EL (cell line): ENCODE measurements at regions not wholly inside any gene's neighbourhood (a gene's known extent, or its start where the extent isn't known, plus 50 kb on each side); places are given as distances from the start of the nearest gene placed in this dataset.
A peak's percentile ranks its signal among the peaks of the same experiment; 100 is the strongest.

Source experiments
- DNase-seq: peaks from one replicate; pipeline ENCODE4 v3.0.0-alpha.2; 2016

- no peak for DNase-seq
Measured at GRCh38 chr10:91149550-91149949, 70.9 kb upstream of the PCGF5 start.

DNA sequence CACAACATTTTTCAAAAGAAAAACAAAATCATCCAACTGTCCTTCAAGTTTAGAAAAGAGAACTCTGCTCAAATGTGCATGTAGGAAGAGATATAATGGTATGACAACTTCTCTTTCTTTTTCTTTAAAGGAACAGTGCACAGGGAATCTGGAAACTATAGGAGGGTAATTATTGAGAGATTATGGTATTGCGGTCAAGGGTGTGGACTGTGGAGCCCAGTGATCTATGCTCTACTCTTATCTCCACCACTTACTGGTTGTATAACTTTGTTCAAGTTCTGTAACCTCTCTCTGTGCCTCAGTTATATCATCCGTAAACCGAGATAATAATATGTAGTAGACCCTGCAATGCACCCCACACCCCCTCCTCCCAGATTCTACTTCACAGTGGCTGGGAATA is 69.8 kb upstream of the PCGF5 start:
- DNase-seq: no peak

DNA sequence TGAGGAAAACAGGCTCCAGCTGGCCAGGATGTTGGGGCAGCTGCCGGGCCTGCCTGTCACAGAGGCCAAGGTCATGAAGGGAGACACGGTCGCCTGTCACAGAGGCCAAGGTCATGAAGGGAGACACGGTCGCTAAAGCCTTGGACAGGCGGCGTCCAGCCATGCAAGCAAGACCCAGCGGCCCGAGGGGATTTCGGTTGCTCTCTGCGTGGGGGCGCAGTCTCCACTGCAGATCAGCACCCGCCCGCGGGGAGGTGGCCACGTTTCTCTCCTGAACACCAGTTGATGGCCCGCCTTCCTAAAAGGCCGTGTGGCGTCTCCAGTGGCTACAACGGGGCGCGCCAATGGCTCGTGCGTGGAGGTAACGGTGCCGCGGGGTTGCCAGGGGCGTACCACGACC is 67.0 kb upstream of the PCGF5 start:
- no peak for DNase-seq

DNA sequence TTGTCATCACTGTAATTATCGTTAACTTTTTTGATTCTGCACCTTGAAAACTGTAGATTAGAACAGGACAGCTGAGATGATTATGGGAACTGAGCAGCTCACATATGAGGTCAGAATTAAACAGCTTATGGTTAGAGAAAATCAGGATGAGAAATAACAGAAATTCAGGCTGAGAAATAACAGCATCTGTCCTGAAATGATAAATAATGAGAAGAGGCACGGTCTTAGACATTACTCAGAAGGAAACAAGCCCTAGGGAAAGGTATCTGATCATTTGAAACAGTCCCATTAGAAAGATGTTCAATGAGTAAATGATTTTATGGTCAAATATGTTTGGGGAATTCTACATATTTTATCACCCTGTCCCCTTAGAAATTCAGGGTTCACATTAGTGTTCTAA is 65.6 kb upstream of the PCGF5 start:
- DNase-seq: no peak

GRCh38 chr10:91156196-91156595 is 64.3 kb upstream of the PCGF5 start:
- DNase-seq: no peak

GRCh38 chr10:91159254-91159783 is 61.1 kb upstream of the PCGF5 start:
- DNase-seq: no peak

- DNase-seq: peak; percentile 71
Measured at GRCh38 chr10:91162050-91162494, 58.4 kb upstream of the PCGF5 start.

GRCh38 chr10:91162495-91163268 is 57.8 kb upstream of the PCGF5 start:
- DNase-seq: peak; percentile 68

DNA sequence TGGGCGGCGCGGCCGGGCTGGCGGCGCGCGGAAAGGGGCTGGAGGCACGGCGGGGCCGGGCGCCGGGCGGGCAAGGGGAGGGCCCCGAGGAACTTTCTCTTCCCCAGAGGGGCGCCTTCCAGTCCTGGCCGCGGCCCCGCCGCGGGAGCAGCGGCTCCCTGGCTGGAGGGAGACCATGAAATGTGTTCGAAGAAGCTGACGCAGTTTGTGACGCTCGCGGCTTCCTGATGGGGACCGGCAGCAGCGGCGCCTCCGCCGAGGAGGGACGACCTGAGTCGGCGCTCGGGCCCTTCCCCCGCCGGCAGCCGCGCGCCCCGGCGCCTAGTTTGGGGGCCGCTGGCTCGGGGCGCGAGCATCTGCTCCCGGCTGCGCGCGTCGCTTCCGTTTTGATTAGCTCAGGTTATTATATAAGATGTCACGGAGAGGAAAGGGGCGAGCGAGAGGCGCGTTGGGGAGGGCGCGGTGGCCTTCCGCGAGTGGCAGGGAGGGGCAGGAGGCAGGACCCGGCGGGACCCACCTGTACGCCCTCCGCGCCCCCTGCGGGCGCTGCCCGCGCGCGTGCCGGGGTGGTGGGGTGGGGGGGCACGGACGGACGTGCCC is 57.1 kb upstream of the PCGF5 start:
- peak; percentile 63 for DNase-seq

GRCh38 chr10:91163869-91164474 is 56.5 kb upstream of the PCGF5 start:
- DNase-seq: peak; percentile 89

DNA sequence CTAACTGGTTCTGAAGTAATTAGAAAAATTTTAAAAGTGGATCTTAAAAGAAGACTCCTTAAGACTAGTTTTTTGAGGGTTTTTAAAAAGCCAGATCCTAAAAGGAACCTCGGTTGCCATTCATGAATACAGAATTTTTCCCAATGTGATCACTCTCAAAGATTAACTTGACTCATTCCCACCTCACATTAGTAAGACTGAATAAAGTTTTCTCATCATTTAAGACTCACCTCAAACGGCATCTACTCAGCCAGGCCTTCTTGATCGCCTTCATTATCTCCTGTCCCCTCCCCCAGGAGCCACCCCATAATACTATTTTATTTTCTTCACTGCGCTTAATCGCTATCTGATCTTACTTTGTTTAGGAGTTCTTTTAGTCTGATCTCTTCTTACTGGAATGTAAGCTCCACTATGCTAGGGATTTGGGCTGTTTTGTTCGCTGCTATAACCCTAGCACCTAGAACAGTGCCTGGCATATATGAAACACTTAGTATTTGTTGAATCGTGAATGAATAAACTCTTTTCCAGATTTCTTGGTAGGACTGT is 55.9 kb upstream of the PCGF5 start:
- peak; percentile 17 for DNase-seq

- no peak for DNase-seq
Measured at GRCh38 chr10:91167406-91167805, 53.1 kb upstream of the PCGF5 start.

DNA sequence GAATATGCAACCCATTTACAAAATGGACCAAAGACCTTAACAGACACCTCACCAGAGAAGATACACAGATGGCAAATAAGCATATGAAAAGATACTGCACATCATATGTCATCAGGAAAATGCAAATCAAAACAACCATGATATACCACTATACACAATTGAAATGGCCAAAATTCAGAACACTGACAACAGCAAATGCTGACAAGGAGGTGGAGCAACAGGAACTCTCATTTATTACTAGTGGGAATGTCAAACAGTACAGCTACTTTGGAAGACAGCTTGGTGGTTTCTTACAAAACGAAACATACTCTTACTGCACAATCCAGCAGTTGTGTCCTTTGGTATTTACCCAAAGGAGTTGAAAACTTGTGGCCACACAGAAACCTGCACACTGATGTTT is 50.0 kb upstream of the PCGF5 start:
- DNase-seq: no peak
